ENCODE measurements at regions not wholly inside any gene's neighbourhood (a gene's known extent, or its start where the extent isn't known, plus 50 kb on each side); places are given as distances from the start of the nearest gene placed in this dataset.

DNA sequence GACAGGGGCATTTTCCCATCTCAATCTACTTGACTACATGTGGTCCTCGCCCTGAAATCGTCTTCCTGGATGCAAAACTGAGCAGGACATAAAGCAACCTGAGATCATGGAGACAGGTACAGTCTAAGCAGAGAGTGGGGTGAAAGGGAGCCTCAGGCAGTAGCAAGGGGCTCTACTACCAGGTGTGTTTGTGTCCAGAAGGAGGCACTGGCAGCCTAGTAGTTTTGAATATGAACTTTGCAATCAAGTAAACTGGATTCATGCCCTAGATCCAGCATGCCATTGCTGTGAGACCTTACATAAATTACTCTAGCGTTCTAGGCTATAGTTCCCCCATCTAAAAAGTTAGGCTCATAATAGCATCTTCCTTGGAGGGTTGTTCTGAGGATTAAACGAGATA is 147.4 kb downstream of the TXNL1 start:
- H3K27ac Mint-ChIP-seq: no peak overlapping the region
- no CpG with 5 or more reads among the region's 4 CpGs for WGBS (ENCODE audit: insufficient coverage)
- H2AFZ ChIP-seq (ENCODE audit: insufficient read depth, low read depth, low read length, poor library complexity, severe bottlenecking): no peak overlapping the region
- peaks cover 0 to 3% (median 0%) of the 10 kb centered on the region in 3 donors for H3K27me3 Mint-ChIP-seq (ENCODE audit: low read depth in 3 of 3)
- intact Hi-C loops (cut with micrococcal nuclease): loop anchor here in 1 of 2 donors (10.0 kb wide), 1 partner anchor 74 kb away; no protein-coding TSS in a partner anchor
- H3K4me3 ChIP-seq (replicated peaks in 1 of 3; ENCODE audit: low read depth in 2 of 3, low read length in 3 of 3): no peak overlapping the region
- H3K27me3 ChIP-seq (ENCODE audit: control insufficient read depth in 2 of 2, insufficient read depth in 2 of 2, low read length in 2 of 2): no peaks in the 10 kb centered on the region
- no peaks in the 10 kb centered on the region for H3K36me3 ChIP-seq (replicated peaks in 1 of 2; ENCODE audit: control insufficient read depth in 1 of 2, insufficient read depth in 2 of 2, low read length in 2 of 2)
- H3K79me2 ChIP-seq (ENCODE audit: insufficient read depth, low read length): no peaks in the 10 kb centered on the region
- no peaks in the 10 kb centered on the region for H3K36me3 Mint-ChIP-seq
- H3K4me2 ChIP-seq (replicated peaks; ENCODE audit: extremely low read depth, low read length, poor library complexity, severe bottlenecking): no peak overlapping the region
- peaks cover 17% of the 10 kb centered on the region for H3K4me1 Mint-ChIP-seq
- TF ChIP-seq, protein P1, sequence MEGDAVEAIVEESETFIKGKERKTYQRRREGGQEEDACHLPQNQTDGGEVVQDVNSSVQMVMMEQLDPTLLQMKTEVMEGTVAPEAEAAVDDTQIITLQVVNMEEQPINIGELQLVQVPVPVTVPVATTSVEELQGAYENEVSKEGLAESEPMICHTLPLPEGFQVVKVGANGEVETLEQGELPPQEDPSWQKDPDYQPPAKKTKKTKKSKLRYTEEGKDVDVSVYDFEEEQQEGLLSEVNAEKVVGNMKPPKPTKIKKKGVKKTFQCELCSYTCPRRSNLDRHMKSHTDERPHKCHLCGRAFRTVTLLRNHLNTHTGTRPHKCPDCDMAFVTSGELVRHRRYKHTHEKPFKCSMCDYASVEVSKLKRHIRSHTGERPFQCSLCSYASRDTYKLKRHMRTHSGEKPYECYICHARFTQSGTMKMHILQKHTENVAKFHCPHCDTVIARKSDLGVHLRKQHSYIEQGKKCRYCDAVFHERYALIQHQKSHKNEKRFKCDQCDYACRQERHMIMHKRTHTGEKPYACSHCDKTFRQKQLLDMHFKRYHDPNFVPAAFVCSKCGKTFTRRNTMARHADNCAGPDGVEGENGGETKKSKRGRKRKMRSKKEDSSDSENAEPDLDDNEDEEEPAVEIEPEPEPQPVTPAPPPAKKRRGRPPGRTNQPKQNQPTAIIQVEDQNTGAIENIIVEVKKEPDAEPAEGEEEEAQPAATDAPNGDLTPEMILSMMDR (IDR thresholded peaks at IDR 0.05): no peak
- no peaks in the 10 kb centered on the region for H4K20me1 ChIP-seq (ENCODE audit: insufficient read depth, low read length)
- no peaks in the 10 kb centered on the region for H3K9me3 ChIP-seq (replicated peaks in 1 of 2; ENCODE audit: control insufficient read depth in 1 of 2, insufficient read depth in 1 of 2, low read length in 2 of 2)
- peaks cover 27 to 31% of the 10 kb centered on the region in 2 donors for H3K4me1 ChIP-seq (ENCODE audit: control insufficient read depth in 1 of 2, insufficient read depth in 2 of 2, low read length in 2 of 2)
- peaks cover 0 to 6% (median 2%) of the 10 kb centered on the region in 7 donors for H3K9me3 Mint-ChIP-seq
- no peak overlapping the region for H3K9ac ChIP-seq (ENCODE audit: insufficient read depth, low read length, poor library complexity, severe bottlenecking)
- no peak for DNase-seq
- H3K4me3 Mint-ChIP-seq: no peak overlapping the region
- no peak overlapping the region for H3K27ac ChIP-seq (ENCODE audit: low read depth in 1 of 2, low read length in 2 of 2)

GRCh38 chr18:56489893-56490292 is 148.5 kb downstream of the TXNL1 start:
- H3K36me3 ChIP-seq (replicated peaks in 1 of 2; ENCODE audit: control insufficient read depth in 1 of 2, insufficient read depth in 2 of 2, low read length in 2 of 2): no peaks in the 10 kb centered on the region
- 22% methylated on average over 5 of the region's 5 CpGs for WGBS (ENCODE audit: insufficient coverage)
- no peak overlapping the region for H3K9ac ChIP-seq (ENCODE audit: insufficient read depth, low read length, poor library complexity, severe bottlenecking)
- no peaks in the 10 kb centered on the region for H4K20me1 ChIP-seq (ENCODE audit: insufficient read depth, low read length)
- DNase-seq: peak; percentile 13 to 29 (median 23)
- peaks cover 27 to 31% of the 10 kb centered on the region in 2 donors for H3K4me1 ChIP-seq (ENCODE audit: control insufficient read depth in 1 of 2, insufficient read depth in 2 of 2, low read length in 2 of 2)
- Mint-ChIP-seq H3K4me1 (peaks cover 17% of the 10 kb centered on the region), H3K27me3 (ENCODE audit: low read depth in 3 of 3) (peaks cover 0 to 3% (median 0%) of the 10 kb centered on the region in 3 donors), H3K9me3 (peaks cover 0 to 6% (median 0%) of the 10 kb centered on the region in 7 donors), H3K4me3 (no peak overlapping the region), H3K36me3 (no peaks in the 10 kb centered on the region), H3K27ac (no peak overlapping the region)
- H3K9me3 ChIP-seq (replicated peaks in 1 of 2; ENCODE audit: control insufficient read depth in 1 of 2, insufficient read depth in 1 of 2, low read length in 2 of 2): no peaks in the 10 kb centered on the region
- no peaks in the 10 kb centered on the region for H3K79me2 ChIP-seq (ENCODE audit: insufficient read depth, low read length)
- H3K4me3 ChIP-seq (replicated peaks in 1 of 3; ENCODE audit: low read depth in 2 of 3, low read length in 3 of 3): no peak overlapping the region
- intact Hi-C loops (cut with micrococcal nuclease): loop anchor here in 1 of 2 donors (10.0 kb wide), 1 partner anchor 75 kb away; no protein-coding TSS in a partner anchor
- H3K4me2 ChIP-seq (replicated peaks; ENCODE audit: extremely low read depth, low read length, poor library complexity, severe bottlenecking): no peak overlapping the region
- peak overlapping the region; percentile 26 for H2AFZ ChIP-seq (ENCODE audit: insufficient read depth, low read depth, low read length, poor library complexity, severe bottlenecking)
- peak overlapping the region in 1 of 2 donors; percentile 42 for H3K27ac ChIP-seq (ENCODE audit: low read depth in 1 of 2, low read length in 2 of 2)
- TF ChIP-seq, protein P1 (IDR thresholded peaks at IDR 0.05): no peak
- no peaks in the 10 kb centered on the region for H3K27me3 ChIP-seq (ENCODE audit: control insufficient read depth in 2 of 2, insufficient read depth in 2 of 2, low read length in 2 of 2)
